HCT116 (cell line): ENCODE measurements at regions not wholly inside any gene's neighbourhood (a gene's known extent, or its start where the extent isn't known, plus 50 kb on each side); places are given as distances from the start of the nearest gene placed in this dataset.

Source experiments
- ATAC-seq: fragments of 200-7000 bp; cut with Tn5 transposase; 2 replicates; pipeline ENCODE4 v1.9.1; 2020; ENCODE audit warnings: mild to moderate bottlenecking, moderate library complexity
- BruUV-seq: library from RNA; stranded (reverse); fragments of 400-500 nt; replicated peaks from 2 replicates; lab custom pipeline; 2021; lab: Mats Ljungman, UMichigan
- CTCF ChIA-PET: fragments of 300-600 bp; sonication (Branson Sonifier 250); formaldehyde crosslinking; loops from one replicate; lab custom pipeline; 2021; ENCODE audit warnings: antibody characterized with exemption; lab: Charles Lee
- POLR2A ChIA-PET: fragments of 300-600, 350-600 bp; sonication (Branson Sonifier 250); formaldehyde crosslinking; loops from one replicate; lab custom pipeline; 2021; ENCODE audit warnings: antibody characterized with exemption; lab: Charles Lee
- RAD21 ChIA-PET, 2 experiments: fragments of 300-600 bp; sonication (Branson Sonifier 250); formaldehyde crosslinking; loops; one replicate each; lab custom pipeline; 2023; ENCODE audit warnings: low total read pairs in 2 of 2; ENCODE audit not compliant: uncharacterized antibody in 2 of 2, unreplicated experiment in 2 of 2, low non-redundant PET in 1 of 2; lab: Charles Lee
- DNase-seq: peaks from one replicate; pipeline ENCODE4 v3.0.0-alpha.2; 2010; ENCODE audit warnings: low read depth, low spot score
- H2AFZ ChIP-seq: fragments of 200-600 bp; shearing (Covaris generic), sonication (generic); 2 replicates; pipeline ENCODE4 v1.6.1; 2017; ENCODE audit warnings: low read depth, mixed run types, mixed read lengths, antibody characterized with exemption, low read length; ENCODE audit not compliant: poor library complexity, severe bottlenecking
- H3K27ac ChIP-seq: 2 replicates; pipeline ENCODE4 v1.5.1; 2012; ENCODE audit warnings: low read depth, low read length
- H3K27me3 ChIP-seq: fragments of 200-600 bp; sonication (generic); 2 replicates; pipeline ENCODE4 v1.6.1; 2016; ENCODE audit warnings: mixed run types, low read length, mixed read lengths; ENCODE audit not compliant: insufficient read depth
- H3K36me3 ChIP-seq, 2 experiments: fragments of 200-500 bp in 1 of 2; fragments of 200-600 bp in 1 of 2; sonication (Bioruptor generic) in 1 of 2; sonication (generic) in 1 of 2; 2 replicates each; pipeline versions ENCODE4 v1.5.1 to v1.6.1; 2014 to 2016; ENCODE audit warnings: low read length in 2 of 2, inconsistent platforms in 1 of 2, mixed read lengths in 1 of 2, mixed run types in 1 of 2; ENCODE audit not compliant: insufficient read depth in 2 of 2, control insufficient read depth in 1 of 2
- H3K4me1 ChIP-seq, 2 experiments: fragments of 200-600 bp in 1 of 2; sonication (generic) in 1 of 2; 2 replicates each; pipeline versions ENCODE4 v1.5.1 to v1.6.1; 2012 to 2017; ENCODE audit warnings: low read length in 2 of 2, inconsistent platforms in 1 of 2, mild to moderate bottlenecking in 1 of 2, mixed read lengths in 1 of 2, mixed run types in 1 of 2, moderate library complexity in 1 of 2; ENCODE audit not compliant: insufficient read depth in 2 of 2, control insufficient read depth in 1 of 2
- H3K4me2 ChIP-seq: fragments of 200-600 bp; sonication (generic); 2 replicates; pipeline ENCODE4 v1.6.1; 2017; ENCODE audit warnings: mixed run types, low read length, mixed read lengths
- H3K4me3 ChIP-seq, 2 experiments: fragments of 200-600 bp in 1 of 2; sonication (generic) in 1 of 2; replicated peaks in 1 of 2; 2 replicates each; pipeline ENCODE4 v1.5.1; 2011 to 2016; ENCODE audit warnings: low read length in 2 of 2, control low read depth in 1 of 2, low read depth in 1 of 2, mild to moderate bottlenecking in 1 of 2, mixed read lengths in 1 of 2, mixed run types in 1 of 2
- H3K79me2 ChIP-seq: fragments of 200-600 bp; sonication (generic); 2 replicates; pipeline ENCODE4 v1.6.1; 2017; ENCODE audit warnings: mild to moderate bottlenecking, mixed run types, low read length, moderate library complexity, mixed read lengths; ENCODE audit not compliant: insufficient read depth
- H3K9ac ChIP-seq: fragments of 200-600 bp; sonication (generic); 2 replicates; pipeline ENCODE4 v1.6.1; 2016; ENCODE audit warnings: low read length, mixed read lengths
- H3K9me2 ChIP-seq: fragments of 200-600 bp; sonication (generic), shearing (Covaris generic); 2 replicates; pipeline ENCODE4 v1.6.1; 2017; ENCODE audit warnings: mixed run types, mild to moderate bottlenecking, moderate library complexity; ENCODE audit not compliant: insufficient read depth
- H3K9me3 ChIP-seq, 2 experiments: fragments of 200-500 bp in 1 of 2; fragments of 200-600 bp in 1 of 2; sonication (Bioruptor generic) in 1 of 2; sonication (generic) in 1 of 2; 2 replicates each; pipeline ENCODE4 v1.6.1; 2014 to 2017; ENCODE audit warnings: low read length in 2 of 2, mixed read lengths in 2 of 2, inconsistent platforms in 1 of 2, low read depth in 1 of 2, mild to moderate bottlenecking in 1 of 2, mixed run types in 1 of 2, moderate library complexity in 1 of 2; ENCODE audit not compliant: control insufficient read depth in 1 of 2, insufficient read depth in 1 of 2
- H4K20me1 ChIP-seq: fragments of 200-600 bp; sonication (generic), shearing (Covaris generic); 2 replicates; pipeline ENCODE4 v1.6.1; 2017; ENCODE audit warnings: mixed run types, mild to moderate bottlenecking, moderate library complexity; ENCODE audit not compliant: insufficient read depth
- CBX3 ChIP-seq: IDR thresholded peaks from 2 replicates; pipeline ENCODE4 v1.6.1; 2012; ENCODE audit warnings: low read depth
- EZH2phosphoT487 ChIP-seq: fragments of 200-600 bp; IDR thresholded peaks from 2 replicates; pipeline ENCODE4 v1.6.1; 2018; ENCODE audit warnings: antibody characterized with exemption, borderline replicate concordance
- JUND ChIP-seq: IDR thresholded peaks from 2 replicates; pipeline ENCODE4 v1.6.1; 2012
- POLR2A ChIP-seq: IDR thresholded peaks from 2 replicates; pipeline ENCODE4 v1.7.0; 2011; ENCODE audit warnings: borderline replicate concordance; ENCODE audit not compliant: insufficient read depth, insufficient read length; ENCODE audit errors: extremely low read depth
- RAD21 ChIP-seq: IDR thresholded peaks from 2 replicates; pipeline ENCODE4 v1.6.1; 2012; ENCODE audit warnings: low read depth, mild to moderate bottlenecking
- SIN3A ChIP-seq: IDR thresholded peaks from 2 replicates; pipeline ENCODE4 v1.6.1; 2012; ENCODE audit warnings: low read depth
- SP1 ChIP-seq: IDR thresholded peaks from 2 replicates; pipeline ENCODE4 v1.6.1; 2012; ENCODE audit warnings: low read depth
- TCF7L2 ChIP-seq: IDR thresholded peaks from 2 replicates; pipeline ENCODE4 v1.7.0; 2011; ENCODE audit warnings: borderline replicate concordance, inconsistent platforms; ENCODE audit not compliant: insufficient read depth, insufficient read length; ENCODE audit errors: extremely low read depth
- YY1 ChIP-seq: IDR thresholded peaks from 2 replicates; pipeline ENCODE4 v1.6.1; 2011; ENCODE audit warnings: low read length, low read depth, moderate library complexity, mild to moderate bottlenecking; ENCODE audit not compliant: insufficient replicate concordance; ENCODE audit errors: extremely low read depth
- ZFX ChIP-seq: fragments of 450-650 bp; IDR thresholded peaks from 2 replicates; pipeline ENCODE4 v1.6.1; 2017
- ZNF274 ChIP-seq: fragments of 200-500 bp; sonication (Bioruptor generic); IDR thresholded peaks from 2 replicates; pipeline ENCODE4 v1.6.1; 2014; ENCODE audit warnings: mild to moderate bottlenecking, low read depth, low read length, inconsistent platforms
- intact Hi-C: fragments of 100-400 bp; cut with micrococcal nuclease; formaldehyde crosslinking; loops from 2 replicates; pipeline ENCODE4 v1.10.0; 2022
- TF ChIP-seq, protein P1 (sequence below): IDR thresholded peaks from 2 replicates; pipeline ENCODE4 v1.6.1; 2012; ENCODE audit warnings: low read depth
- TF ChIP-seq, protein P2 (sequence below), 3 experiments: fragments of 200-600 bp in 1 of 3; sonication (generic) in 1 of 3; IDR thresholded peaks in 2 of 3; conservative IDR thresholded peaks in 1 of 3; 2 replicates each; pipeline ENCODE4 v1.5.1; 2012 to 2017; ENCODE audit warnings: low read depth in 2 of 3, low read length in 2 of 3, antibody characterized with exemption in 1 of 3, borderline replicate concordance in 1 of 3, control low read depth in 1 of 3, mild to moderate bottlenecking in 1 of 3, mixed read lengths in 1 of 3, mixed run types in 1 of 3, moderate library complexity in 1 of 3; ENCODE audit not compliant: insufficient read depth in 1 of 3

DNA sequence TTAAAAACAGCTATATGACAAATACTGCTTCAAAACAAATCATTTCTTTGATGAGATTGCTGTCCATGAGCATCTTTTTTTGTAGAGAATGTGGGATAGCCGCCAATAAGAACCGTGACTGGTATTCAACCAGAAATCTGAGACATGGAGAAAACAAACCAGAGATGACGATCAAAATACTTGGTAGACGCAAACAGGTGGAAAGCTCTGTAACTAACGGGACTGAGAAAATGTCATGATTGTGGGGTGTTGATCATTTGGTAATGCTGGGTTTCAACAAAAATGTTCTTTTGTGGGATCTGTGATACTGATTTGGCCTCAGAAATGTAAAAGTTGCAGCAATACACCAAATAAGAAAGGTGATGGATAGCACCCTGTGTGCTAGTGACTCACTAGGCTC is 364.8 kb downstream of the NYAP2 start:
- H3K27ac ChIP-seq: no peak overlapping the region
- H3K4me3 ChIP-seq: no peak overlapping the region
- no peak overlapping the region for H2AFZ ChIP-seq
- H4K20me1 ChIP-seq: no peaks in the 10 kb centered on the region
- TF ChIP-seq RAD21 (no peak), YY1 (no peak), JUND (no peak), POLR2A (no peak), CBX3 (no peak), SP1 (no peak), EZH2phosphoT487 (no peak), ZFX (no peak), ZNF274 (no peak), TCF7L2 (no peak), SIN3A (no peak)
- TF ChIP-seq, protein P1, sequence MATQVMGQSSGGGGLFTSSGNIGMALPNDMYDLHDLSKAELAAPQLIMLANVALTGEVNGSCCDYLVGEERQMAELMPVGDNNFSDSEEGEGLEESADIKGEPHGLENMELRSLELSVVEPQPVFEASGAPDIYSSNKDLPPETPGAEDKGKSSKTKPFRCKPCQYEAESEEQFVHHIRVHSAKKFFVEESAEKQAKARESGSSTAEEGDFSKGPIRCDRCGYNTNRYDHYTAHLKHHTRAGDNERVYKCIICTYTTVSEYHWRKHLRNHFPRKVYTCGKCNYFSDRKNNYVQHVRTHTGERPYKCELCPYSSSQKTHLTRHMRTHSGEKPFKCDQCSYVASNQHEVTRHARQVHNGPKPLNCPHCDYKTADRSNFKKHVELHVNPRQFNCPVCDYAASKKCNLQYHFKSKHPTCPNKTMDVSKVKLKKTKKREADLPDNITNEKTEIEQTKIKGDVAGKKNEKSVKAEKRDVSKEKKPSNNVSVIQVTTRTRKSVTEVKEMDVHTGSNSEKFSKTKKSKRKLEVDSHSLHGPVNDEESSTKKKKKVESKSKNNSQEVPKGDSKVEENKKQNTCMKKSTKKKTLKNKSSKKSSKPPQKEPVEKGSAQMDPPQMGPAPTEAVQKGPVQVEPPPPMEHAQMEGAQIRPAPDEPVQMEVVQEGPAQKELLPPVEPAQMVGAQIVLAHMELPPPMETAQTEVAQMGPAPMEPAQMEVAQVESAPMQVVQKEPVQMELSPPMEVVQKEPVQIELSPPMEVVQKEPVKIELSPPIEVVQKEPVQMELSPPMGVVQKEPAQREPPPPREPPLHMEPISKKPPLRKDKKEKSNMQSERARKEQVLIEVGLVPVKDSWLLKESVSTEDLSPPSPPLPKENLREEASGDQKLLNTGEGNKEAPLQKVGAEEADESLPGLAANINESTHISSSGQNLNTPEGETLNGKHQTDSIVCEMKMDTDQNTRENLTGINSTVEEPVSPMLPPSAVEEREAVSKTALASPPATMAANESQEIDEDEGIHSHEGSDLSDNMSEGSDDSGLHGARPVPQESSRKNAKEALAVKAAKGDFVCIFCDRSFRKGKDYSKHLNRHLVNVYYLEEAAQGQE: no peak
- TF ChIP-seq, protein P2, sequence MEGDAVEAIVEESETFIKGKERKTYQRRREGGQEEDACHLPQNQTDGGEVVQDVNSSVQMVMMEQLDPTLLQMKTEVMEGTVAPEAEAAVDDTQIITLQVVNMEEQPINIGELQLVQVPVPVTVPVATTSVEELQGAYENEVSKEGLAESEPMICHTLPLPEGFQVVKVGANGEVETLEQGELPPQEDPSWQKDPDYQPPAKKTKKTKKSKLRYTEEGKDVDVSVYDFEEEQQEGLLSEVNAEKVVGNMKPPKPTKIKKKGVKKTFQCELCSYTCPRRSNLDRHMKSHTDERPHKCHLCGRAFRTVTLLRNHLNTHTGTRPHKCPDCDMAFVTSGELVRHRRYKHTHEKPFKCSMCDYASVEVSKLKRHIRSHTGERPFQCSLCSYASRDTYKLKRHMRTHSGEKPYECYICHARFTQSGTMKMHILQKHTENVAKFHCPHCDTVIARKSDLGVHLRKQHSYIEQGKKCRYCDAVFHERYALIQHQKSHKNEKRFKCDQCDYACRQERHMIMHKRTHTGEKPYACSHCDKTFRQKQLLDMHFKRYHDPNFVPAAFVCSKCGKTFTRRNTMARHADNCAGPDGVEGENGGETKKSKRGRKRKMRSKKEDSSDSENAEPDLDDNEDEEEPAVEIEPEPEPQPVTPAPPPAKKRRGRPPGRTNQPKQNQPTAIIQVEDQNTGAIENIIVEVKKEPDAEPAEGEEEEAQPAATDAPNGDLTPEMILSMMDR (IDR thresholded peaks at IDR 0.05 in 2 of 3, conservative IDR thresholded peaks at IDR 0.05 in 1 of 3; ENCODE audit: borderline replicate concordance in 1 of 3, insufficient read depth in 1 of 3, low read depth in 2 of 3, low read length in 2 of 3): no peak
- intact Hi-C loops: no loop called here
- no peaks in the 10 kb centered on the region for H3K27me3 ChIP-seq
- no TSS peak for BruUV-seq
- H3K9me2 ChIP-seq: no peaks in the 10 kb centered on the region
- ChIA-PET CTCF (no interaction called here), RAD21 (no interaction called here), POLR2A (interaction anchor here (0.7 kb wide), 1 partner anchor 350 kb away, joined by 3 read pairs; no protein-coding TSS in a partner anchor)
- H3K79me2 ChIP-seq: no peaks in the 10 kb centered on the region
- H3K9ac ChIP-seq: no peak overlapping the region
- DNase-seq (no peak), ATAC-seq (no peak)
- H3K9me3 ChIP-seq: no peaks in the 10 kb centered on the region
- H3K4me1 ChIP-seq: no peaks in the 10 kb centered on the region
- H3K36me3 ChIP-seq: no peaks in the 10 kb centered on the region
- no peak overlapping the region for H3K4me2 ChIP-seq
